H9 (cell line): ENCODE measurements at regions not wholly inside any gene's neighbourhood (a gene's known extent, or its start where the extent isn't known, plus 50 kb on each side); places are given as distances from the start of the nearest gene placed in this dataset.

Experiments used
- DNase-seq: peaks from one replicate; pipeline ENCODE4 v3.0.0-alpha.2; 2017
- H2AFZ ChIP-seq: one replicate; pipeline ENCODE4 v1.6.1; 2013; ENCODE audit warnings: mild to moderate bottlenecking, low read length, control low read depth, moderate library complexity
- H2AK5ac ChIP-seq: 2 replicates; pipeline ENCODE4 v1.6.1; 2013; ENCODE audit warnings: low read length, control low read depth, mixed read lengths; ENCODE audit not compliant: insufficient read length
- H2BK120ac ChIP-seq: one replicate; pipeline ENCODE4 v1.6.1; 2013; ENCODE audit warnings: low read depth, mild to moderate bottlenecking, low read length, control low read depth, inconsistent platforms; ENCODE audit not compliant: poor library complexity, severe bottlenecking
- H2BK12ac ChIP-seq: 2 replicates; pipeline ENCODE4 v1.6.1; 2013; ENCODE audit warnings: low read length, control low read depth, mixed read lengths, low read depth; ENCODE audit not compliant: insufficient read length
- H2BK15ac ChIP-seq: 2 replicates; pipeline ENCODE4 v1.6.1; 2013; ENCODE audit warnings: low read depth, low read length, control low read depth
- H2BK20ac ChIP-seq: one replicate; pipeline ENCODE4 v1.6.1; 2013; ENCODE audit warnings: low read depth, mild to moderate bottlenecking, low read length, control low read depth, inconsistent platforms; ENCODE audit not compliant: poor library complexity, severe bottlenecking
- H2BK5ac ChIP-seq: 2 replicates; pipeline ENCODE4 v1.6.1; 2013; ENCODE audit warnings: low read length, control low read depth, mixed read lengths; ENCODE audit not compliant: insufficient read length
- H3K14ac ChIP-seq: 2 replicates; pipeline ENCODE4 v1.6.1; 2013; ENCODE audit warnings: low read length, control low read depth; ENCODE audit not compliant: insufficient read depth
- H3K18ac ChIP-seq: 2 replicates; pipeline ENCODE4 v1.6.1; 2013; ENCODE audit warnings: low read depth, mild to moderate bottlenecking, mixed read lengths, low read length, control low read depth; ENCODE audit not compliant: insufficient read length
- H3K23ac ChIP-seq: 2 replicates; pipeline ENCODE4 v1.6.1; 2013; ENCODE audit warnings: low read length, control low read depth, mixed read lengths, low read depth; ENCODE audit not compliant: insufficient read length
- H3K23me2 ChIP-seq: 2 replicates; pipeline ENCODE4 v1.6.1; 2013; ENCODE audit warnings: low read depth, mild to moderate bottlenecking, mixed read lengths, low read length, control low read depth; ENCODE audit not compliant: insufficient read length, poor library complexity, severe bottlenecking
- H3K27ac ChIP-seq: 2 replicates; pipeline ENCODE4 v1.5.1; 2013; ENCODE audit warnings: low read length, control low read depth, mixed read lengths, low read depth; ENCODE audit not compliant: insufficient read length
- H3K27me3 ChIP-seq: 2 replicates; pipeline ENCODE4 v1.6.1; 2013; ENCODE audit warnings: low read length, control low read depth, inconsistent platforms; ENCODE audit not compliant: insufficient read depth
- H3K4ac ChIP-seq: 2 replicates; pipeline ENCODE4 v1.6.1; 2013; ENCODE audit warnings: low read depth, mild to moderate bottlenecking, control low read depth, inconsistent platforms, low read length, moderate library complexity
- H3K4me1 ChIP-seq: 2 replicates; pipeline ENCODE4 v1.6.1; 2013; ENCODE audit warnings: low read length, control low read depth, inconsistent platforms; ENCODE audit not compliant: insufficient read depth
- H3K4me2 ChIP-seq: 2 replicates; pipeline ENCODE4 v1.6.1; 2013; ENCODE audit warnings: low read length, control low read depth, mixed read lengths; ENCODE audit not compliant: insufficient read length, insufficient read depth
- H3K56ac ChIP-seq: 2 replicates; pipeline ENCODE4 v1.6.1; 2013; ENCODE audit warnings: low read depth, mild to moderate bottlenecking, mixed read lengths, low read length, control low read depth; ENCODE audit not compliant: insufficient read length
- H3K79me1 ChIP-seq: 2 replicates; pipeline ENCODE4 v1.6.1; 2013; ENCODE audit warnings: low read depth, mild to moderate bottlenecking, moderate library complexity, low read length, control low read depth, inconsistent platforms; ENCODE audit not compliant: insufficient read depth, poor library complexity, severe bottlenecking
- H3K79me2 ChIP-seq: 2 replicates; pipeline ENCODE4 v1.6.1; 2013; ENCODE audit warnings: low read length, control low read depth, inconsistent platforms; ENCODE audit not compliant: insufficient read depth
- H3K9ac ChIP-seq: 2 replicates; pipeline ENCODE4 v1.6.1; 2013; ENCODE audit warnings: low read length, control low read depth, mixed read lengths; ENCODE audit not compliant: insufficient read length; ENCODE audit errors: extremely low read depth
- H3K9me3 ChIP-seq: one replicate; pipeline ENCODE4 v1.6.1; 2013; ENCODE audit warnings: low read depth, low read length, inconsistent platforms; ENCODE audit not compliant: control insufficient read depth
- H3T11ph ChIP-seq: one replicate; pipeline ENCODE4 v1.6.1; 2013; ENCODE audit warnings: mild to moderate bottlenecking, low read length, control low read depth, inconsistent platforms
- H4K20me1 ChIP-seq: one replicate; pipeline ENCODE4 v1.6.1; 2013; ENCODE audit not compliant: control insufficient read depth, insufficient read length, insufficient read depth
- H4K5ac ChIP-seq: 2 replicates; pipeline ENCODE4 v1.6.1; 2013; ENCODE audit warnings: low read depth, mild to moderate bottlenecking, mixed read lengths, low read length, control low read depth; ENCODE audit not compliant: insufficient read length
- H4K8ac ChIP-seq: replicated peaks from 2 replicates; pipeline ENCODE4 v1.6.1; 2013; ENCODE audit warnings: low read length, control low read depth, mixed read lengths, low read depth; ENCODE audit not compliant: insufficient read length
- H4K91ac ChIP-seq: 2 replicates; pipeline ENCODE4 v1.6.1; 2013; ENCODE audit warnings: low read depth, mild to moderate bottlenecking, moderate library complexity, mixed read lengths, low read length, control low read depth; ENCODE audit not compliant: insufficient read length
- H3K27ac Mint-ChIP-seq, 3 experiments: 2 replicates in 2 of 3; 3 replicates in 1 of 3; pipeline ENCODE4 v1.8.0; 2020 to 2021; ENCODE audit warnings: mixed read lengths in 3 of 3, mild to moderate bottlenecking in 1 of 3, moderate library complexity in 1 of 3
- H3K27me3 Mint-ChIP-seq: 2 replicates; pipeline ENCODE4 v1.8.0; 2021; ENCODE audit warnings: low read depth, mild to moderate bottlenecking, moderate library complexity, mixed read lengths
- H3K36me3 Mint-ChIP-seq, 3 experiments: 2 replicates in 2 of 3; 3 replicates in 1 of 3; pipeline ENCODE4 v1.8.0; 2020 to 2021; ENCODE audit warnings: low read depth in 3 of 3, mixed read lengths in 3 of 3; ENCODE audit not compliant: insufficient read depth in 1 of 3
- H3K4me1 Mint-ChIP-seq, 2 experiments: 2 replicates each; pipeline ENCODE4 v1.8.0; 2020; ENCODE audit warnings: mixed read lengths in 2 of 2
- H3K4me3 Mint-ChIP-seq, 2 experiments: 2 replicates in 1 of 2; 3 replicates in 1 of 2; pipeline ENCODE4 v1.8.0; 2020 to 2021; ENCODE audit warnings: mild to moderate bottlenecking in 2 of 2, mixed read lengths in 2 of 2, moderate library complexity in 1 of 2
- H3K9me3 Mint-ChIP-seq, 2 experiments: 2 replicates in 1 of 2; 3 replicates in 1 of 2; pipeline ENCODE4 v1.8.0; 2020; ENCODE audit warnings: mild to moderate bottlenecking in 2 of 2, mixed read lengths in 2 of 2, moderate library complexity in 1 of 2
- CTCF ChIP-seq: fragments of 200-600 bp; sonication (generic); conservative IDR thresholded peaks from 3 replicates; pipeline ENCODE4 v1.8.0; 2021; ENCODE audit warnings: antibody characterized with exemption, mild to moderate bottlenecking
- WGBS: extraction: QIAGEN DNeasy Blood & Tissue Kit; methylation state at CpG from one replicate; pipeline ENCODE4 v1.1.7; 2013; ENCODE audit warnings: missing lambda C conversion rate, low lambda C conversion rate, mixed read lengths; ENCODE audit not compliant: insufficient read length; ENCODE audit errors: extremely low coverage; 5-methylcytosine and 5-hydroxymethylcytosine counted together

GRCh38 chr11:109507836-109508561 is 86.0 kb downstream of the C11orf87 start:
- Histone ChIP-seq H3K23ac (no peak overlapping the region), H4K5ac (no peak overlapping the region), H3K14ac (no peak overlapping the region), H3K79me1 (no peaks in the 10 kb centered on the region), H3K23me2 (no peaks in the 10 kb centered on the region), H3K18ac (no peak overlapping the region), H2BK15ac (no peak overlapping the region), H3K27me3 (no peaks in the 10 kb centered on the region), H3K9ac (no peak overlapping the region), H4K20me1 (no peaks in the 10 kb centered on the region), H2BK5ac (no peak overlapping the region), H4K8ac (no peak overlapping the region), H2BK20ac (no peak overlapping the region), H3K4me1 (no peaks in the 10 kb centered on the region), H2AK5ac (no peak overlapping the region), H3K9me3 (no peaks in the 10 kb centered on the region), H2BK12ac (no peak overlapping the region), H2BK120ac (no peak overlapping the region), H3K4me2 (no peak overlapping the region), H2AFZ (no peak overlapping the region), H3K27ac (no peak overlapping the region), H3K4ac (no peak overlapping the region), H3K79me2 (no peaks in the 10 kb centered on the region), H3K56ac (no peak overlapping the region), H4K91ac (no peak overlapping the region), H3T11ph (no peak overlapping the region)
- Mint-ChIP-seq H3K36me3 (no peaks in the 10 kb centered on the region), H3K27me3 (no peaks in the 10 kb centered on the region), H3K4me3 (no peak overlapping the region), H3K27ac (no peak overlapping the region), H3K4me1 (no peaks in the 10 kb centered on the region), H3K9me3 (no peaks in the 10 kb centered on the region)
- no peak for DNase-seq
- TF ChIP-seq CTCF, result no peak
- no CpG with 5 or more reads among the region's 1 CpG for WGBS
